ENCODE measurements at regions not wholly inside any gene's neighbourhood (a gene's known extent, or its start where the extent isn't known, plus 50 kb on each side); places are given as distances from the start of the nearest gene placed in this dataset.

DNA sequence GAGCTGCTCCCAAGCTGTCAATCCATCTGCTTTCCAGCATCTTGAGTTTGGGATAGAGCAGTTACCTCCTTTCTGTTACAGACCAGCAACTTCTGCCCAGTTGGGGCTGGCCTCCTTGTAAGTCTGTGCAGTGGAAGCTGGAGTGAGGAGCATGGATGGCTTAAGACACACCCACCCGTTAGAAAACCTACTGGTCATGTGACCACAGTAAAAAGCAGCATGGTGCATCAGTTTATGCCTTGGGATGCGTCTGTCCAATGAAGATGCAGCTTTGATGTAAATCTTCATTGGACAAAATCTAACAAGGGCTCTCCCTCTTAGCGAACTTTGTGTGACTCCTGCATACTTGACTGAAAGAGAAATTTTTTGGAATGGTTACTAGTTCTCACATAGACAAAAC is 453.5 kb downstream of the TYW1 start:
- TF ChIP-seq, protein P1, sequence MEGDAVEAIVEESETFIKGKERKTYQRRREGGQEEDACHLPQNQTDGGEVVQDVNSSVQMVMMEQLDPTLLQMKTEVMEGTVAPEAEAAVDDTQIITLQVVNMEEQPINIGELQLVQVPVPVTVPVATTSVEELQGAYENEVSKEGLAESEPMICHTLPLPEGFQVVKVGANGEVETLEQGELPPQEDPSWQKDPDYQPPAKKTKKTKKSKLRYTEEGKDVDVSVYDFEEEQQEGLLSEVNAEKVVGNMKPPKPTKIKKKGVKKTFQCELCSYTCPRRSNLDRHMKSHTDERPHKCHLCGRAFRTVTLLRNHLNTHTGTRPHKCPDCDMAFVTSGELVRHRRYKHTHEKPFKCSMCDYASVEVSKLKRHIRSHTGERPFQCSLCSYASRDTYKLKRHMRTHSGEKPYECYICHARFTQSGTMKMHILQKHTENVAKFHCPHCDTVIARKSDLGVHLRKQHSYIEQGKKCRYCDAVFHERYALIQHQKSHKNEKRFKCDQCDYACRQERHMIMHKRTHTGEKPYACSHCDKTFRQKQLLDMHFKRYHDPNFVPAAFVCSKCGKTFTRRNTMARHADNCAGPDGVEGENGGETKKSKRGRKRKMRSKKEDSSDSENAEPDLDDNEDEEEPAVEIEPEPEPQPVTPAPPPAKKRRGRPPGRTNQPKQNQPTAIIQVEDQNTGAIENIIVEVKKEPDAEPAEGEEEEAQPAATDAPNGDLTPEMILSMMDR (conservative IDR thresholded peaks at IDR 0.05; ENCODE audit: low read length) = no peak
- TF ChIP-seq EZH2phosphoT487 (IDR thresholded peaks at IDR 0.05; ENCODE audit: borderline replicate concordance) = no peak
